OCI-LY1 (cell line): ENCODE measurements at regions not wholly inside any gene's neighbourhood (a gene's known extent, or its start where the extent isn't known, plus 50 kb on each side); places are given as distances from the start of the nearest gene placed in this dataset.

Source experiments
- H2AFZ ChIP-seq: fragments of 200-600 bp; sonication (generic), shearing (Covaris generic); 2 replicates; pipeline ENCODE4 v1.6.0; 2014; ENCODE audit warnings: antibody characterized with exemption, mild to moderate bottlenecking, low read length
- H3F3A ChIP-seq: fragments of 200-600 bp; sonication (generic), shearing (Covaris generic); 2 replicates; pipeline ENCODE4 v1.6.0; 2014; ENCODE audit warnings: mild to moderate bottlenecking, antibody characterized with exemption, low read length, moderate library complexity; ENCODE audit not compliant: insufficient read depth
- H3K27ac ChIP-seq: fragments of 200-600 bp; sonication (generic); 2 replicates; pipeline ENCODE4 v1.5.1; 2014; ENCODE audit warnings: low read length, mixed run types, mild to moderate bottlenecking, low read depth; ENCODE audit not compliant: poor library complexity, severe bottlenecking
- H3K27me3 ChIP-seq: fragments of 200-600 bp; sonication (generic); 2 replicates; pipeline ENCODE4 v1.6.0; 2014; ENCODE audit warnings: antibody characterized with exemption, mild to moderate bottlenecking, low read length, moderate library complexity; ENCODE audit not compliant: insufficient read depth
- H3K36me3 ChIP-seq: fragments of 200-600 bp; sonication (generic); 2 replicates; pipeline ENCODE4 v1.6.1; 2014; ENCODE audit warnings: mild to moderate bottlenecking, antibody characterized with exemption, low read length, moderate library complexity, mixed read lengths; ENCODE audit not compliant: insufficient read depth
- H3K4me1 ChIP-seq: fragments of 200-600 bp; sonication (generic); 2 replicates; pipeline ENCODE4 v1.5.1; 2014; ENCODE audit warnings: mild to moderate bottlenecking, low read length, moderate library complexity; ENCODE audit not compliant: insufficient read depth, severe bottlenecking
- H3K4me2 ChIP-seq: fragments of 200-600 bp; sonication (generic), shearing (Covaris generic); 2 replicates; pipeline ENCODE4 v1.6.1; 2014; ENCODE audit warnings: low read length
- H3K4me3 ChIP-seq: fragments of 200-600 bp; sonication (generic); 2 replicates; pipeline ENCODE4 v1.5.1; 2014; ENCODE audit warnings: low read length, low read depth, mild to moderate bottlenecking, mixed read lengths; ENCODE audit not compliant: poor library complexity, severe bottlenecking
- H3K79me2 ChIP-seq: fragments of 200-600 bp; shearing (Covaris generic); 2 replicates; pipeline ENCODE4 v1.6.1; 2016; ENCODE audit warnings: mixed run types, low read length, mixed read lengths; ENCODE audit not compliant: insufficient read depth
- H3K9ac ChIP-seq: fragments of 200-600 bp; sonication (generic), shearing (Covaris generic); 2 replicates; pipeline ENCODE4 v1.6.1; 2014; ENCODE audit warnings: mild to moderate bottlenecking, low read length, mixed read lengths
- H3K9me2 ChIP-seq: fragments of 200-600 bp; sonication (generic), shearing (Covaris generic); 2 replicates; pipeline ENCODE4 v1.6.1; 2014; ENCODE audit warnings: low read depth, mild to moderate bottlenecking, low read length, mixed read lengths
- H3K9me3 ChIP-seq: fragments of 200-600 bp; shearing (Covaris generic); 2 replicates; pipeline ENCODE4 v1.6.1; 2014; ENCODE audit warnings: low read length, mixed read lengths
- H4K20me1 ChIP-seq: fragments of 200-600 bp; sonication (generic), shearing (Covaris generic); 2 replicates; pipeline ENCODE4 v1.6.0; 2016; ENCODE audit warnings: mild to moderate bottlenecking, low read length; ENCODE audit not compliant: insufficient read depth
- CTCF ChIP-seq: fragments of 200-600 bp; sonication (generic), shearing (Covaris generic); IDR thresholded peaks from 2 replicates; pipeline ENCODE4 v1.5.1; 2017; ENCODE audit warnings: mild to moderate bottlenecking, antibody characterized with exemption, low read length, moderate library complexity, mixed read lengths
- EZH2 ChIP-seq: fragments of 200-600 bp; sonication (generic), shearing (Covaris generic); IDR thresholded peaks from 2 replicates; pipeline ENCODE4 v1.8.0; 2017; ENCODE audit warnings: borderline replicate concordance, mixed run types, mild to moderate bottlenecking, antibody characterized with exemption, low read length, moderate library complexity, mixed read lengths

DNA sequence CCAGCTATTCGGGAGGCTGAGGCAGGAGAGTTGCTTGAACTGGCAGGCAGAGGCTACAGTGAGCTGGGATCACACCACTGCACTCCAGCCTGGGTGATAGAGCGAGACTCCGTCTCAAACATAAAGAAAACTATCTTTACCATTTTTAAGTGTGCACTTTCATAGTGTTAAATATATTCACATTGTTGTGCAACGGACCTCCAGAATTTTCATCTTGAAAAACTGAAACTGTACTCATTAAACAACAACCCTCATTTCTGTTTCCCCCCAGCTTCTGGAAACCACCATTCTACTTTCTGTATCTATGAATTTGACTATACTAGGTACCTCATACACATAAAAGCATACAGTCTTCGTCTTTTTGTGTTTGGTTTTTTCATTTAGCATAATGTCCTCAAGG, 375.1 kb downstream of the SHQ1 start:
- Histone ChIP-seq H3K9me3 (no peaks in the 10 kb centered on the region), H3K79me2 (no peaks in the 10 kb centered on the region), H3K36me3 (no peaks in the 10 kb centered on the region), H3K4me3 (no peak overlapping the region), H2AFZ (no peak overlapping the region), H3K9ac (no peak overlapping the region), H3K27ac (no peak overlapping the region), H3K9me2 (no peaks in the 10 kb centered on the region), H4K20me1 (no peaks in the 10 kb centered on the region), H3K27me3 (no peaks in the 10 kb centered on the region), H3K4me2 (no peak overlapping the region), H3K4me1 (no peaks in the 10 kb centered on the region), H3F3A (no peaks in the 10 kb centered on the region)
- TF ChIP-seq CTCF: no peak
- no peak for TF ChIP-seq EZH2

DNA sequence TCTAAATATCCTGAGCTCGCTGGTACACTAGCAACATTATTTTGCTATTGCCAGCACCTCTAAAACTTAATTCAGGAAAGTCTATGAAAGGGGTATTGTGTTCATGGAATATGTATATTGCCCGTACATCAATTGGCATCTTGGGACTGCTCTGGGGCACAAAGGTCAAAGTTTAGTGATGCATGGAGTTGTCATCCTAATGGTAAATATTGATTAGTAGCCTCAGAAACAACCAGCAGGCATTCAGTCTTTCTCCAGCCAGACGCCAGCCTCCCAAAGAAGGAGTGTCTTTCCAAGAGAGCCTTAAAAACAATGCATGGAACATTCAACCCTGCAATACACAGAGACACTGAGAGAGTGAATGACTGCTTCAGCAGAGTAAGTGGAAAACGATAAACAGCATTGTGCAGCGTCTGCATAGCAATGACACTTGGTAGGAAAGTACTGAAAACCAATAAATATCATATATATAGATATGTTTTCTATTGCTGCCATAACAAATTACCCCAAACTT, 377.3 kb downstream of the SHQ1 start:
- H3K27ac ChIP-seq: no peak overlapping the region
- no peaks in the 10 kb centered on the region for H3K79me2 ChIP-seq
- no peak for TF ChIP-seq EZH2
- no peak for TF ChIP-seq CTCF
- no peak overlapping the region for H3K4me3 ChIP-seq
- H3K36me3 ChIP-seq: no peaks in the 10 kb centered on the region
- no peak overlapping the region for H2AFZ ChIP-seq
- H3K4me1 ChIP-seq: no peaks in the 10 kb centered on the region
- H3K9me2 ChIP-seq: no peaks in the 10 kb centered on the region
- no peaks in the 10 kb centered on the region for H3K27me3 ChIP-seq
- H3K9ac ChIP-seq: no peak overlapping the region
- no peaks in the 10 kb centered on the region for H3F3A ChIP-seq
- H3K4me2 ChIP-seq: no peak overlapping the region
- no peaks in the 10 kb centered on the region for H4K20me1 ChIP-seq
- H3K9me3 ChIP-seq: no peaks in the 10 kb centered on the region

GRCh38 chr3:72465853-72466252, 382.4 kb downstream of the SHQ1 start:
- no peak overlapping the region for H3K9ac ChIP-seq
- H3K9me3 ChIP-seq: no peaks in the 10 kb centered on the region
- H2AFZ ChIP-seq: no peak overlapping the region
- TF ChIP-seq EZH2 (no peak), CTCF (no peak)
- no peaks in the 10 kb centered on the region for H3K9me2 ChIP-seq
- H3K27me3 ChIP-seq: no peaks in the 10 kb centered on the region
- H4K20me1 ChIP-seq: no peaks in the 10 kb centered on the region
- no peak overlapping the region for H3K27ac ChIP-seq
- no peaks in the 10 kb centered on the region for H3K4me1 ChIP-seq
- H3F3A ChIP-seq: no peaks in the 10 kb centered on the region
- no peak overlapping the region for H3K4me3 ChIP-seq
- H3K4me2 ChIP-seq: no peak overlapping the region
- no peaks in the 10 kb centered on the region for H3K36me3 ChIP-seq
- H3K79me2 ChIP-seq: no peaks in the 10 kb centered on the region
